DND-41 (cell line): ENCODE measurements at regions not wholly inside any gene's neighbourhood (a gene's known extent, or its start where the extent isn't known, plus 50 kb on each side); places are given as distances from the start of the nearest gene placed in this dataset.

Experiments
- CTCF ChIP-seq: IDR thresholded peaks from 2 replicates; pipeline ENCODE4 v1.5.1; 2012; ENCODE audit warnings: borderline replicate concordance, low read length, moderate library complexity, mild to moderate bottlenecking; ENCODE audit not compliant: poor library complexity, severe bottlenecking; ENCODE audit errors: extremely low read depth
- EZH2 ChIP-seq: IDR thresholded peaks from 3 replicates; pipeline ENCODE4 v1.6.1; 2012; ENCODE audit warnings: borderline replicate concordance, low read depth, mild to moderate bottlenecking, moderate library complexity, low read length, inconsistent platforms; ENCODE audit not compliant: severe bottlenecking

GRCh38 chr17:15134363-15134762, 130.8 kb downstream of the PMP22 start:
- no peak for TF ChIP-seq CTCF
- TF ChIP-seq EZH2 = no peak
